ENCODE measurements at regions not wholly inside any gene's neighbourhood (a gene's known extent, or its start where the extent isn't known, plus 50 kb on each side); places are given as distances from the start of the nearest gene placed in this dataset.

GRCh38 chr1:83718338-83718737, 280.6 kb downstream of the TTLL7 start:
- Histone ChIP-seq H3K36me3 (no peaks in the 10 kb centered on the region), H3K27ac (replicated peaks in 1 of 4) (no peak overlapping the region), H3K4me1 (no peaks in the 10 kb centered on the region), H3K4me3 (no peak overlapping the region), H3K9me3 (no peaks in the 10 kb centered on the region), H3K27me3 (no peaks in the 10 kb centered on the region)
- no peak for TF ChIP-seq POLR2A (IDR thresholded peaks at IDR 0.05; ENCODE audit: low read depth)
- no peak for TF ChIP-seq EP300 (IDR thresholded peaks at IDR 0.05)
- no peak for TF ChIP-seq POLR2AphosphoS5 (IDR thresholded peaks at IDR 0.05)
- no peak for TF ChIP-seq CTCF (IDR thresholded peaks at IDR 0.05)
- no peak for DNase-seq (ENCODE audit: extremely low spot score)
- intact Hi-C loops (cut with DNase I), result no loop called here
- WGBS, result 94% methylated on average over 6 of the region's 6 CpGs

- H3K27ac ChIP-seq (replicated peaks in 1 of 4), result no peak overlapping the region
- no peak for TF ChIP-seq CTCF (IDR thresholded peaks at IDR 0.05)
- TF ChIP-seq POLR2A (IDR thresholded peaks at IDR 0.05; ENCODE audit: low read depth), result no peak
- TF ChIP-seq POLR2AphosphoS5 (IDR thresholded peaks at IDR 0.05), result no peak
- no peak for TF ChIP-seq EP300 (IDR thresholded peaks at IDR 0.05)
- H3K4me3 ChIP-seq, result no peak overlapping the region
- intact Hi-C loops (cut with DNase I), result no loop called here
- H3K36me3 ChIP-seq, result no peaks in the 10 kb centered on the region
- no peaks in the 10 kb centered on the region for H3K9me3 ChIP-seq
- no peaks in the 10 kb centered on the region for H3K4me1 ChIP-seq
- DNase-seq (ENCODE audit: extremely low spot score), result no peak
- WGBS, result 93% methylated on average over 4 of the region's 4 CpGs
- H3K27me3 ChIP-seq, result no peaks in the 10 kb centered on the region
Observed at GRCh38 chr1:83717785-83718184, 281.1 kb downstream of the TTLL7 start.

- DNase-seq (ENCODE audit: extremely low spot score), result no peak
- WGBS, result 91% methylated on average over 3 of the region's 3 CpGs
- H3K36me3 ChIP-seq, result no peaks in the 10 kb centered on the region
- H3K4me3 ChIP-seq, result no peak overlapping the region
- no peak overlapping the region for H3K27ac ChIP-seq (replicated peaks in 1 of 4)
- intact Hi-C loops (cut with DNase I), result no loop called here
- no peaks in the 10 kb centered on the region for H3K27me3 ChIP-seq
- H3K9me3 ChIP-seq, result no peaks in the 10 kb centered on the region
- no peak for TF ChIP-seq POLR2AphosphoS5 (IDR thresholded peaks at IDR 0.05)
- no peak for TF ChIP-seq CTCF (IDR thresholded peaks at IDR 0.05)
- TF ChIP-seq POLR2A (IDR thresholded peaks at IDR 0.05; ENCODE audit: low read depth), result no peak
- TF ChIP-seq EP300 (IDR thresholded peaks at IDR 0.05), result no peak
- H3K4me1 ChIP-seq, result no peaks in the 10 kb centered on the region
Observed at GRCh38 chr1:83716641-83717040, 282.3 kb downstream of the TTLL7 start.

GRCh38 chr1:83715550-83715949, 283.4 kb downstream of the TTLL7 start:
- H3K27me3 ChIP-seq, result no peaks in the 10 kb centered on the region
- H3K4me3 ChIP-seq, result no peak overlapping the region
- H3K9me3 ChIP-seq, result no peaks in the 10 kb centered on the region
- no peak for DNase-seq (ENCODE audit: extremely low spot score)
- H3K36me3 ChIP-seq, result no peaks in the 10 kb centered on the region
- no peak for TF ChIP-seq EP300 (IDR thresholded peaks at IDR 0.05)
- no peak for TF ChIP-seq POLR2AphosphoS5 (IDR thresholded peaks at IDR 0.05)
- TF ChIP-seq CTCF (IDR thresholded peaks at IDR 0.05), result no peak
- no peak for TF ChIP-seq POLR2A (IDR thresholded peaks at IDR 0.05; ENCODE audit: low read depth)
- intact Hi-C loops (cut with DNase I), result no loop called here
- no peaks in the 10 kb centered on the region for H3K4me1 ChIP-seq
- H3K27ac ChIP-seq (replicated peaks in 1 of 4), result no peak overlapping the region
- WGBS, result 100% methylated on average over 1 of the region's 1 CpG

- H3K36me3 ChIP-seq, result no peaks in the 10 kb centered on the region
- no peaks in the 10 kb centered on the region for H3K27me3 ChIP-seq
- H3K27ac ChIP-seq (replicated peaks in 1 of 4), result no peak overlapping the region
- no peak overlapping the region for H3K4me3 ChIP-seq
- H3K4me1 ChIP-seq, result no peaks in the 10 kb centered on the region
- no peaks in the 10 kb centered on the region for H3K9me3 ChIP-seq
- intact Hi-C loops (cut with DNase I), result no loop called here
- no peak for TF ChIP-seq POLR2AphosphoS5 (IDR thresholded peaks at IDR 0.05)
- no peak for TF ChIP-seq CTCF (IDR thresholded peaks at IDR 0.05)
- no peak for TF ChIP-seq POLR2A (IDR thresholded peaks at IDR 0.05; ENCODE audit: low read depth)
- no peak for TF ChIP-seq EP300 (IDR thresholded peaks at IDR 0.05)
- DNase-seq (ENCODE audit: extremely low spot score), result no peak
- WGBS, result 84% methylated on average over 1 of the region's 1 CpG
Observed at GRCh38 chr1:83709662-83710061, 289.3 kb downstream of the TTLL7 start.
